ENCODE measurements at regions not wholly inside any gene's neighbourhood (a gene's known extent, or its start where the extent isn't known, plus 50 kb on each side); places are given as distances from the start of the nearest gene placed in this dataset.

GRCh38 chr9:21653091-21653490, 149.3 kb upstream of the MTAP start:
- Histone ChIP-seq H3K4me1 (ENCODE audit: low read length) (no peaks in the 10 kb centered on the region), H3K9ac (ENCODE audit: low read length) (no peak overlapping the region), H3F3A (ENCODE audit: insufficient read depth, low read length) (no peaks in the 10 kb centered on the region), H3K27me3 (replicated peaks; ENCODE audit: insufficient read depth, low read length) (no peaks in the 10 kb centered on the region), H2AFZ (ENCODE audit: low read length) (no peak overlapping the region), H3K9me3 (replicated peaks; ENCODE audit: insufficient read depth, low read length) (no peaks in the 10 kb centered on the region), H3K36me3 (replicated peaks; ENCODE audit: insufficient read depth, low read length) (no peaks in the 10 kb centered on the region), H3K27ac (ENCODE audit: low read length) (no peak overlapping the region), H3K9me2 (replicated peaks; ENCODE audit: insufficient read depth, low read length) (no peaks in the 10 kb centered on the region), H3K79me2 (ENCODE audit: low read length) (no peaks in the 10 kb centered on the region), H3K4me2 (ENCODE audit: low read depth, low read length) (no peak overlapping the region), H4K20me1 (ENCODE audit: insufficient read depth, low read length) (no peaks in the 10 kb centered on the region), H3K4me3 (ENCODE audit: low read length) (no peak overlapping the region)
- no peak for DNase-seq
- TF ChIP-seq EZH2phosphoT487 (IDR thresholded peaks at IDR 0.05; ENCODE audit: low read length) = no peak
- no peak for TF ChIP-seq CTCF (IDR thresholded peaks at IDR 0.05; ENCODE audit: low read length)
- no peak for TF ChIP-seq EZH2 (optimal IDR thresholded peaks at IDR 0.05; ENCODE audit: low read depth, low read length)

- no peak for TF ChIP-seq EZH2 (optimal IDR thresholded peaks at IDR 0.05; ENCODE audit: low read depth, low read length)
- TF ChIP-seq CTCF (IDR thresholded peaks at IDR 0.05; ENCODE audit: low read length) = no peak
- TF ChIP-seq EZH2phosphoT487 (IDR thresholded peaks at IDR 0.05; ENCODE audit: low read length) = no peak
- H2AFZ ChIP-seq (ENCODE audit: low read length) = no peak overlapping the region
- no peak overlapping the region for H3K9ac ChIP-seq (ENCODE audit: low read length)
Measured at GRCh38 chr9:21653589-21653988, 148.8 kb upstream of the MTAP start.

GRCh38 chr9:21656776-21657674, 145.4 kb upstream of the MTAP start:
- Histone ChIP-seq H3F3A (ENCODE audit: insufficient read depth, low read length) (no peaks in the 10 kb centered on the region), H3K27ac (ENCODE audit: low read length) (no peak overlapping the region), H3K4me1 (ENCODE audit: low read length) (no peaks in the 10 kb centered on the region), H3K79me2 (ENCODE audit: low read length) (no peaks in the 10 kb centered on the region), H2AFZ (ENCODE audit: low read length) (no peak overlapping the region), H4K20me1 (ENCODE audit: insufficient read depth, low read length) (no peaks in the 10 kb centered on the region), H3K9me2 (replicated peaks; ENCODE audit: insufficient read depth, low read length) (no peaks in the 10 kb centered on the region), H3K9me3 (replicated peaks; ENCODE audit: insufficient read depth, low read length) (no peaks in the 10 kb centered on the region), H3K9ac (ENCODE audit: low read length) (no peak overlapping the region), H3K27me3 (replicated peaks; ENCODE audit: insufficient read depth, low read length) (no peaks in the 10 kb centered on the region), H3K4me3 (ENCODE audit: low read length) (no peak overlapping the region), H3K36me3 (replicated peaks; ENCODE audit: insufficient read depth, low read length) (no peaks in the 10 kb centered on the region), H3K4me2 (ENCODE audit: low read depth, low read length) (no peak overlapping the region)
- no peak for TF ChIP-seq EZH2phosphoT487 (IDR thresholded peaks at IDR 0.05; ENCODE audit: low read length)
- TF ChIP-seq CTCF (IDR thresholded peaks at IDR 0.05; ENCODE audit: low read length) = no peak
- no peak for TF ChIP-seq EZH2 (optimal IDR thresholded peaks at IDR 0.05; ENCODE audit: low read depth, low read length)
- no peak for DNase-seq

More at GRCh38 chr9:21653589-21653988, 148.8 kb upstream of the MTAP start:
- DNase-seq = no peak
- H3K9me3 ChIP-seq (replicated peaks; ENCODE audit: insufficient read depth, low read length) = no peaks in the 10 kb centered on the region
- no peaks in the 10 kb centered on the region for H3F3A ChIP-seq (ENCODE audit: insufficient read depth, low read length)
- no peaks in the 10 kb centered on the region for H3K79me2 ChIP-seq (ENCODE audit: low read length)
- H3K4me1 ChIP-seq (ENCODE audit: low read length) = no peaks in the 10 kb centered on the region
- H3K27ac ChIP-seq (ENCODE audit: low read length) = no peak overlapping the region
- H3K27me3 ChIP-seq (replicated peaks; ENCODE audit: insufficient read depth, low read length) = no peaks in the 10 kb centered on the region
- no peak overlapping the region for H3K4me2 ChIP-seq (ENCODE audit: low read depth, low read length)
- no peaks in the 10 kb centered on the region for H4K20me1 ChIP-seq (ENCODE audit: insufficient read depth, low read length)
- H3K9me2 ChIP-seq (replicated peaks; ENCODE audit: insufficient read depth, low read length) = no peaks in the 10 kb centered on the region
- no peak overlapping the region for H3K4me3 ChIP-seq (ENCODE audit: low read length)
- H3K36me3 ChIP-seq (replicated peaks; ENCODE audit: insufficient read depth, low read length) = no peaks in the 10 kb centered on the region

Measured in MM.1S (cell line).